HFF-Myc (cell line): ENCODE measurements at regions not wholly inside any gene's neighbourhood (a gene's known extent, or its start where the extent isn't known, plus 50 kb on each side); places are given as distances from the start of the nearest gene placed in this dataset.

Experiments
- DNase-seq: peaks from one replicate; pipeline ENCODE4 v3.0.0-alpha.2; 2011; ENCODE audit warnings: low read depth; ENCODE audit errors: extremely low read depth
- H3K4me3 ChIP-seq: replicated peaks from 2 replicates; pipeline ENCODE4 v1.5.1; 2011; ENCODE audit warnings: low read depth, mild to moderate bottlenecking, control low read depth, low read length
- CTCF ChIP-seq: IDR thresholded peaks from 2 replicates; pipeline ENCODE4 v1.5.1; 2012; ENCODE audit warnings: mild to moderate bottlenecking, low read depth, low read length, control low read depth; ENCODE audit errors: missing control alignments

GRCh38 chr5:57618767-57619381 lies 136.3 kb upstream of the ACTBL2 start:
- DNase-seq: no peak
- no peak overlapping the region for H3K4me3 ChIP-seq
- no peak for TF ChIP-seq CTCF

GRCh38 chr5:57613741-57614140 lies 131.1 kb upstream of the ACTBL2 start:
- no peak for TF ChIP-seq CTCF
- DNase-seq: no peak
- no peak overlapping the region for H3K4me3 ChIP-seq

GRCh38 chr5:57611177-57611576 lies 128.6 kb upstream of the ACTBL2 start:
- no peak overlapping the region for H3K4me3 ChIP-seq
- no peak for DNase-seq
- no peak for TF ChIP-seq CTCF

- no peak overlapping the region for H3K4me3 ChIP-seq
- DNase-seq: no peak
- no peak for TF ChIP-seq CTCF
These were observed 125.9 kb upstream of the ACTBL2 start for GRCh38 chr5:57608542-57608941.

- no peak for DNase-seq
- TF ChIP-seq CTCF: no peak
- no peak overlapping the region for H3K4me3 ChIP-seq
These were observed 119.4 kb upstream of the ACTBL2 start for GRCh38 chr5:57601996-57602395.

GRCh38 chr5:57600321-57600720 lies 117.7 kb upstream of the ACTBL2 start:
- H3K4me3 ChIP-seq: no peak overlapping the region
- no peak for TF ChIP-seq CTCF
- DNase-seq: no peak

- DNase-seq: peak; percentile 11
These were observed 116.1 kb upstream of the ACTBL2 start for GRCh38 chr5:57598756-57599155.

More at GRCh38 chr5:57598756-57599155, 116.1 kb upstream of the ACTBL2 start:
- no peak for TF ChIP-seq CTCF
- H3K4me3 ChIP-seq: no peak overlapping the region
